Transverse colon (tissue), 3 donors: ENCODE measurements at regions not wholly inside any gene's neighbourhood (a gene's known extent, or its start where the extent isn't known, plus 50 kb on each side); places are given as distances from the start of the nearest gene placed in this dataset.

Experiments
- EP300 ChIP-seq: sonication (generic); formaldehyde crosslinking; IDR thresholded peaks from one replicate; pipeline ENCODE4 v1.6.1; 2017; ENCODE audit warnings: antibody characterized with exemption, low read depth
- POLR2A ChIP-seq: fragments of 450-650 bp; IDR thresholded peaks from one replicate; pipeline ENCODE4 v1.6.1; 2016; ENCODE audit warnings: antibody characterized with exemption, mild to moderate bottlenecking, moderate library complexity
- TF ChIP-seq, protein P1 (sequence below), 5 experiments: fragments of 200-600 bp in 3 of 5; fragments of 450-650 bp in 2 of 5; sonication (generic) in 3 of 5; IDR thresholded peaks; 1 replicate in 2 of 5; 2 replicates in 3 of 5; pipeline ENCODE4 v1.5.1; 2016 to 2017; ENCODE audit warnings: antibody characterized with exemption in 5 of 5, inconsistent platforms in 3 of 5, mild to moderate bottlenecking in 2 of 5, moderate library complexity in 1 of 5

DNA sequence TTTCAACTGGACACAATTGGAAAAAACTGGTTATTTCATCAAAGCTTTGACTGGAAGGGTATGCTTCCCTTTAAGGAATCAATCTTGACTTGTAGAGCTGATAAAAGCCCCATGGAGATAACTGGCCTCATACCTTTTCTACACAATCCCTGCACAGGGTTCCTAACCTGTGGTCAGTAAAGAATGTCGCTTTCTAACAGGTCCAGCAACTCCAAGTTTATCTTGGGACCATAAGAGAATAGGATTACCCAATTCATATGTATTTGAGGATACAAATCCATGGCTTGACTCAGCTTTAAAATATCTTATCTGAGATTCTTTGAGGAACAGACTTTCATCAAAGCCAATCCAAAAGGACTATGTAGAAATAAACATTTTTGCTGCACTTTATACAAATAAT, 1399.8 kb upstream of the PABPC4L start:
- TF ChIP-seq, protein P1, sequence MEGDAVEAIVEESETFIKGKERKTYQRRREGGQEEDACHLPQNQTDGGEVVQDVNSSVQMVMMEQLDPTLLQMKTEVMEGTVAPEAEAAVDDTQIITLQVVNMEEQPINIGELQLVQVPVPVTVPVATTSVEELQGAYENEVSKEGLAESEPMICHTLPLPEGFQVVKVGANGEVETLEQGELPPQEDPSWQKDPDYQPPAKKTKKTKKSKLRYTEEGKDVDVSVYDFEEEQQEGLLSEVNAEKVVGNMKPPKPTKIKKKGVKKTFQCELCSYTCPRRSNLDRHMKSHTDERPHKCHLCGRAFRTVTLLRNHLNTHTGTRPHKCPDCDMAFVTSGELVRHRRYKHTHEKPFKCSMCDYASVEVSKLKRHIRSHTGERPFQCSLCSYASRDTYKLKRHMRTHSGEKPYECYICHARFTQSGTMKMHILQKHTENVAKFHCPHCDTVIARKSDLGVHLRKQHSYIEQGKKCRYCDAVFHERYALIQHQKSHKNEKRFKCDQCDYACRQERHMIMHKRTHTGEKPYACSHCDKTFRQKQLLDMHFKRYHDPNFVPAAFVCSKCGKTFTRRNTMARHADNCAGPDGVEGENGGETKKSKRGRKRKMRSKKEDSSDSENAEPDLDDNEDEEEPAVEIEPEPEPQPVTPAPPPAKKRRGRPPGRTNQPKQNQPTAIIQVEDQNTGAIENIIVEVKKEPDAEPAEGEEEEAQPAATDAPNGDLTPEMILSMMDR (IDR thresholded peaks at IDR 0.05), result no peak
- TF ChIP-seq EP300 (no peak), POLR2A (no peak)
